ENCODE measurements at regions not wholly inside any gene's neighbourhood (a gene's known extent, or its start where the extent isn't known, plus 50 kb on each side); places are given as distances from the start of the nearest gene placed in this dataset.
A peak's percentile ranks its signal among the peaks of the same experiment; 100 is the strongest.

DNA sequence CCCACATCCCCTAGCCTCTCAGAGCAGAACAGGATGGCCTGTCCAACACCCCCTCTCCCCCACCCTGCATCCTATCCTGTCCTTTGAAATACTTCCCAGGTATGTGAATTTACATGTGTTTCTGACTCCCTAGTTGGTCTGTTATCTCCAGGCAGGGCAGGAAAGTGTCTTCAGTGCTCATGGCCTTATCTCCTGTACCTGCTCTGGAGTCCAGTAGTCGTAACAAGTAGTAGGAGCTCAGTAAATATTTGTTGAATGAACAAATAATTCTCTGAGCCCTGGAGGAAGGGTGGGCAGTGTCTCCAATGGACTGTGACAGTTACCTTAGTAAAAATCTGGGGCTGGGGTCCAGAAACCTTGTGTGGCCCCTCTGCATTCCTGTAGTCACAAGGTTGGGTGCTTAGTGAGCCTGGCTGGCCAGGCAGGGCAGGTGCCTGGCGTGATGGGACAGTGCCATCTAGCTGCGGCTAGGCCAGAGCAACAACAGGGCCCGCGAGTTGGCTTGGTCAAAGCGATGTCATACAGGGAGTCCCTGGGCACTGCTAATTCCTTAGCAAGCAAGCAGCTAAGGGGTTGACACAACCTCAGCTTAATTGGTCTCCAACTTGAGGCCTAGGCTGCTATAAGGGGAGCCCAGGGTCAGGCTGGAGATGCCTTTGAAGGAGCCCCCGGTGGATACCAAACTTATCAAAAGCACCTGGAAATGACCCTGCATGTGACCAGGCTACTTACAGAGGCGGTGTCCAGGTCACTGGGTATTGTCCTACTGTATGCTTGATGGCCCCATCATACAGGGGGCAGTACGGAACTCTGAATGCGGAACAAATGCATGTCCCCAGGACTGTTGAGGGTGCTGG is 89.0 kb upstream of the PPM1J start:
- Histone ChIP-seq H3K27ac (no peak overlapping the region), H3K27me3 (no peaks in the 10 kb centered on the region), H3K9me3 (no peaks in the 10 kb centered on the region), H3K4me1 (no peaks in the 10 kb centered on the region), H3K36me3 (no peaks in the 10 kb centered on the region), H3K4me3 (replicated peaks in 1 of 3) (no peak overlapping the region)
- peak; percentile 82 to 84 for DNase-seq
- TF ChIP-seq, protein P1, sequence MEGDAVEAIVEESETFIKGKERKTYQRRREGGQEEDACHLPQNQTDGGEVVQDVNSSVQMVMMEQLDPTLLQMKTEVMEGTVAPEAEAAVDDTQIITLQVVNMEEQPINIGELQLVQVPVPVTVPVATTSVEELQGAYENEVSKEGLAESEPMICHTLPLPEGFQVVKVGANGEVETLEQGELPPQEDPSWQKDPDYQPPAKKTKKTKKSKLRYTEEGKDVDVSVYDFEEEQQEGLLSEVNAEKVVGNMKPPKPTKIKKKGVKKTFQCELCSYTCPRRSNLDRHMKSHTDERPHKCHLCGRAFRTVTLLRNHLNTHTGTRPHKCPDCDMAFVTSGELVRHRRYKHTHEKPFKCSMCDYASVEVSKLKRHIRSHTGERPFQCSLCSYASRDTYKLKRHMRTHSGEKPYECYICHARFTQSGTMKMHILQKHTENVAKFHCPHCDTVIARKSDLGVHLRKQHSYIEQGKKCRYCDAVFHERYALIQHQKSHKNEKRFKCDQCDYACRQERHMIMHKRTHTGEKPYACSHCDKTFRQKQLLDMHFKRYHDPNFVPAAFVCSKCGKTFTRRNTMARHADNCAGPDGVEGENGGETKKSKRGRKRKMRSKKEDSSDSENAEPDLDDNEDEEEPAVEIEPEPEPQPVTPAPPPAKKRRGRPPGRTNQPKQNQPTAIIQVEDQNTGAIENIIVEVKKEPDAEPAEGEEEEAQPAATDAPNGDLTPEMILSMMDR (IDR thresholded peaks at IDR 0.05) = peak; percentile 32 to 96 (median 84)
- no peak for TF ChIP-seq POLR2A (IDR thresholded peaks at IDR 0.05)
- WGBS, 2 donors = 55 to 93% methylated on average over 5 of the region's 10 CpGs
- intact Hi-C loops (cut with DNase I) = loop anchor here (2.0 kb wide), 1 partner anchor 87 kb away; no protein-coding TSS in a partner anchor

DNA sequence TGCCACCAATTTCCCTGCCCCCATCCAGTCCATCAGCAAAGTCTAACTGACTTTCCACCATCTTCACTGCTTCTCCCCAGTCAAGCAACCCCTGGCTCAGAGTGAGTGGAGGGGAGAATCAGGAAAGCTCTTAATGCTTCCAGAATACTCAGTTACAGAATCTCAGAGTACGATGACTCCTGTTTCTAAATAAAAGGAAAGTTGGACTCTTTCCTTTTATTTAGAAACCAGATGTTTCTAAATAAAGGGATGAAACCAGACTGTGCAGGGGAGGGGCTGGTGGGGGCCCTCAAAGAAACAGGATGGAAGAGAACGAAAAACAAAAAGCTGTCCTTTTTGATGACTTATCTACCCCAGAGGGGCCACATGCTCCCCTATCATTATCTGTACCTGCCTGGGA is 85.2 kb upstream of the PPM1J start:
- WGBS, 2 donors = 76 to 77% methylated on average over 2 of the region's 2 CpGs
- TF ChIP-seq, protein P1 (IDR thresholded peaks at IDR 0.05) = no peak
- intact Hi-C loops (cut with DNase I) = no loop called here

DNA sequence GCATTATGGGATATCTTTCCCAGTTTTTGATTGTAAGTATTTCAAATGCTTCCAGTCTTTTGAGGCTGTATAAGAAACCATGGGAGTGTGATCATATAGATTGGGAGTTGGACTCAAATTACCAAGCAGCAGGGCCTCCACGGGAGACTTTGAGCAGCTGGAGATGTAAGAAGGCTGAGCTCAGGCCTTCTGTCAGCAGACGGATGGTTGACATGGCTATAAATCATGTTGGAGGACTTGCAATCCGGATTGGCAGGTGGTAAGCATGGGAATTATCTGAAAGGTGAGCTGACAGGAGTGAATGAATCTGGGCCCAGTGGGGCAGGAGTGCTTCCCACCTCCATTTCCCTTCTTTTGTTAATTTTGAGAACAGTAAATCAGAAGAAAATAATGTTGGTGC is 83.2 kb upstream of the PPM1J start:
- Histone ChIP-seq H3K4me3 (replicated peaks in 1 of 3) (no peak overlapping the region), H3K27ac (no peak overlapping the region), H3K27me3 (no peaks in the 10 kb centered on the region), H3K36me3 (no peaks in the 10 kb centered on the region), H3K9me3 (no peaks in the 10 kb centered on the region), H3K4me1 (no peaks in the 10 kb centered on the region)
- TF ChIP-seq, protein P1 (IDR thresholded peaks at IDR 0.05) = no peak
- no peak for TF ChIP-seq POLR2A (IDR thresholded peaks at IDR 0.05)
- 84 to 85% methylated on average over 3 of the region's 3 CpGs for WGBS, 2 donors
- no peak for DNase-seq
- intact Hi-C loops (cut with DNase I) = no loop called here

More for the DNA sequence above, 85.2 kb upstream of the PPM1J start:
- Histone ChIP-seq H3K27ac (no peak overlapping the region), H3K36me3 (no peaks in the 10 kb centered on the region), H3K4me3 (replicated peaks in 1 of 3) (no peak overlapping the region), H3K27me3 (no peaks in the 10 kb centered on the region), H3K9me3 (no peaks in the 10 kb centered on the region), H3K4me1 (no peaks in the 10 kb centered on the region)
- no peak for DNase-seq

DNA sequence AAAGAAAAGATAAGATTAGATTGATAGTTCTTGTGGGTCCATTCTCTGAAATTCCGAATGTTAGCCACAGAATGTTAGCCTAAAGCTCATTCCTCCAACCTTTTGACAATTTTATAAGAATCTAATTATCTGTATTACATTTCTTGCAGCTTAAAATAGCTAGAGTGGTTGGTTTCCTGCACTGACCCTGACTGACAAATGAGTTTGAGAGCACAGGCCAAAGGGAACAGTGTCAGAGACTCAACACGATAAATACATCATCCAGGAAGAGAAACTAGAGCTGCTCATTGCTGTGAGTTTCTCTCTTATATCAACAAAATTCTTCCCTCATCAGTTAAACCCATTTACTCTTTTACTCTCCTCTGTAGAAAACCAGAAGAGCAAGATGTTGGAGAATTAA is 82.1 kb upstream of the PPM1J start:
- 82 to 94% methylated on average over 2 of the region's 2 CpGs for WGBS, 2 donors
- Histone ChIP-seq H3K27me3 (no peaks in the 10 kb centered on the region), H3K4me3 (replicated peaks in 1 of 3) (no peak overlapping the region), H3K4me1 (no peaks in the 10 kb centered on the region), H3K27ac (no peak overlapping the region), H3K36me3 (no peaks in the 10 kb centered on the region), H3K9me3 (no peaks in the 10 kb centered on the region)
- TF ChIP-seq POLR2A (IDR thresholded peaks at IDR 0.05) = no peak
- TF ChIP-seq, protein P1 (IDR thresholded peaks at IDR 0.05) = no peak
- intact Hi-C loops (cut with DNase I) = no loop called here
- no peak for DNase-seq

DNA sequence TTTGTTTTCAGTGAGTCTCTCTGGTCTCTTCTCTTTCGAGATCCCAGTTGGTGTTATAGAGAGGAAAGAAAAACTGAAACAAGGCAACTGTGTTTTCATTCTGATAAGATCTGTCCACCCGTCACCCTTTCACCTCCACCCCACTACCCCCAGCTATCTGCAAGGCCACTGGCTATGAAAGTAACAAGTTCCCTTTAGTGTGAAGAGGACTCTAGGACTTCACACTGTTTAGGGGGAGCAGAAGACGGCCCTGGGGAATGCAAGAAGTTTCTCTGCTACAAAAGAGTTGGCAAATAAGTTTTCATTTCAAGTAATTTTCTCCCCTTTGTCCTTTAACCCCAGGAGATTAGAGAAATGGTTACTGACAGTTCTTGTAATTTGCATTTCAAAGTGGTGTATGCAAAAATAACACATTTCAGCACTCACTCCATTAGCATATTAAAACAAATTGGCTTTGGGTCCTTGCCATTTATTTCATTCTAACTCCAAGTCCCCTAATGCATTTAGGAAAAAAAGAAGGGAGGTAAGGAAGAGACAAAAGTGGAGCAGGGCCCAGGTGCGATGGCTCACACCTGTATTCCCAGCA is 79.6 kb upstream of the PPM1J start:
- no peaks in the 10 kb centered on the region for H3K36me3 ChIP-seq
- intact Hi-C loops (cut with DNase I) = no loop called here
- 88 to 90% methylated on average over 4 of the region's 4 CpGs for WGBS, 2 donors
- no peak overlapping the region for H3K27ac ChIP-seq
- H3K4me1 ChIP-seq = no peaks in the 10 kb centered on the region
- no peaks in the 10 kb centered on the region for H3K27me3 ChIP-seq
- no peak for TF ChIP-seq POLR2A (IDR thresholded peaks at IDR 0.05)
- TF ChIP-seq, protein P1 (IDR thresholded peaks at IDR 0.05) = no peak
- H3K4me3 ChIP-seq (replicated peaks in 1 of 3) = no peak overlapping the region
- no peak for DNase-seq
- H3K9me3 ChIP-seq = no peaks in the 10 kb centered on the region

All from thyroid gland (tissue), 4 donors.